Nephron (organoid): ENCODE measurements at regions not wholly inside any gene's neighbourhood (a gene's known extent, or its start where the extent isn't known, plus 50 kb on each side); places are given as distances from the start of the nearest gene placed in this dataset.

Experiments
- H3K27ac Mint-ChIP-seq, 3 experiments: 2 replicates each; pipeline ENCODE4 v1.8.0; 2020; ENCODE audit warnings: mixed read lengths in 3 of 3, mild to moderate bottlenecking in 2 of 3, moderate library complexity in 1 of 3
- H3K27me3 Mint-ChIP-seq: 2 replicates; pipeline ENCODE4 v1.8.0; 2021; ENCODE audit warnings: low read depth, mild to moderate bottlenecking, moderate library complexity, mixed read lengths
- H3K36me3 Mint-ChIP-seq: 2 replicates; pipeline ENCODE4 v1.8.0; 2020; ENCODE audit warnings: low read depth, mixed read lengths
- H3K4me1 Mint-ChIP-seq: 2 replicates; pipeline ENCODE4 v1.8.0; 2020; ENCODE audit warnings: mixed read lengths
- H3K4me3 Mint-ChIP-seq, 3 experiments: 2 replicates each; pipeline ENCODE4 v1.8.0; 2020; ENCODE audit warnings: mild to moderate bottlenecking in 3 of 3, mixed read lengths in 3 of 3, moderate library complexity in 2 of 3
- H3K9me3 Mint-ChIP-seq: 2 replicates; pipeline ENCODE4 v1.8.0; 2020; ENCODE audit warnings: mixed read lengths
- CTCF ChIP-seq, 3 experiments: fragments of 200-600 bp; sonication (generic); IDR thresholded peaks; one replicate each; pipeline ENCODE4 v1.5.0; 2021; ENCODE audit warnings: antibody characterized with exemption in 3 of 3; ENCODE audit not compliant: unreplicated experiment in 3 of 3

- Mint-ChIP-seq H3K4me1 (peaks cover 11% of the 10 kb centered on the region), H3K4me3 (no peak overlapping the region), H3K9me3 (peaks cover 3% of the 10 kb centered on the region), H3K36me3 (no peaks in the 10 kb centered on the region), H3K27ac (no peak overlapping the region), H3K27me3 (peaks cover 4% of the 10 kb centered on the region)
- no peak for TF ChIP-seq CTCF (IDR thresholded peaks at IDR 0.05; ENCODE audit: unreplicated experiment in 3 of 3)
These were observed 794.5 kb downstream of the EFNA5 start for GRCh38 chr5:106876298-106876622.

GRCh38 chr5:106875591-106876297 is 795.0 kb downstream of the EFNA5 start:
- Mint-ChIP-seq H3K36me3 (no peaks in the 10 kb centered on the region), H3K9me3 (peaks cover 3% of the 10 kb centered on the region), H3K27me3 (peaks cover 4% of the 10 kb centered on the region), H3K4me1 (peaks cover 11% of the 10 kb centered on the region), H3K4me3 (no peak overlapping the region), H3K27ac (no peak overlapping the region)
- peak; percentile 12 to 21 (median 17) for TF ChIP-seq CTCF (IDR thresholded peaks at IDR 0.05; ENCODE audit: unreplicated experiment in 3 of 3)

GRCh38 chr5:106874974-106875373 is 795.8 kb downstream of the EFNA5 start:
- Mint-ChIP-seq H3K9me3 (peaks cover 3% of the 10 kb centered on the region), H3K4me1 (peaks cover 11% of the 10 kb centered on the region), H3K27me3 (peaks cover 4% of the 10 kb centered on the region), H3K4me3 (no peak overlapping the region), H3K36me3 (no peaks in the 10 kb centered on the region), H3K27ac (no peak overlapping the region)
- TF ChIP-seq CTCF (IDR thresholded peaks at IDR 0.05; ENCODE audit: unreplicated experiment in 3 of 3): no peak

- H3K4me1 Mint-ChIP-seq: peaks cover 11% of the 10 kb centered on the region
- no peaks in the 10 kb centered on the region for H3K36me3 Mint-ChIP-seq
- peaks cover 4% of the 10 kb centered on the region for H3K27me3 Mint-ChIP-seq
- TF ChIP-seq CTCF (IDR thresholded peaks at IDR 0.05; ENCODE audit: unreplicated experiment in 3 of 3): no peak
- no peak overlapping the region for H3K27ac Mint-ChIP-seq
- no peak overlapping the region for H3K4me3 Mint-ChIP-seq
- peaks cover 3% of the 10 kb centered on the region for H3K9me3 Mint-ChIP-seq
These were observed 796.2 kb downstream of the EFNA5 start for GRCh38 chr5:106874531-106874930.

- no peak for TF ChIP-seq CTCF (IDR thresholded peaks at IDR 0.05; ENCODE audit: unreplicated experiment in 3 of 3)
- Mint-ChIP-seq H3K36me3 (no peaks in the 10 kb centered on the region), H3K27ac (no peak overlapping the region), H3K9me3 (peaks cover 3% of the 10 kb centered on the region), H3K4me1 (peaks cover 11% of the 10 kb centered on the region), H3K27me3 (peaks cover 4% of the 10 kb centered on the region), H3K4me3 (no peak overlapping the region)
These were observed 797.2 kb downstream of the EFNA5 start for GRCh38 chr5:106873568-106873967.

- H3K4me3 Mint-ChIP-seq: no peak overlapping the region
- peaks cover 21% of the 10 kb centered on the region for H3K4me1 Mint-ChIP-seq
- H3K27ac Mint-ChIP-seq: peak overlapping the region in 2 of 3 experiments; percentile 10 to 76
- TF ChIP-seq CTCF (IDR thresholded peaks at IDR 0.05; ENCODE audit: unreplicated experiment in 3 of 3): no peak
- no peaks in the 10 kb centered on the region for H3K36me3 Mint-ChIP-seq
- no peaks in the 10 kb centered on the region for H3K9me3 Mint-ChIP-seq
- H3K27me3 Mint-ChIP-seq: no peaks in the 10 kb centered on the region
These were observed 805.5 kb downstream of the EFNA5 start for GRCh38 chr5:106865279-106865678.
